NCI-H2029 treated with DMSO at 0.1 percent for 48 hours (cell line): ENCODE measurements at regions not wholly inside any gene's neighbourhood (a gene's known extent, or its start where the extent isn't known, plus 50 kb on each side); places are given as distances from the start of the nearest gene placed in this dataset.

ENCODE experiments used
- DNase-seq: peaks from one replicate; lab custom pipeline; 2025; lab: John Stamatoyannopoulos, UW

DNA sequence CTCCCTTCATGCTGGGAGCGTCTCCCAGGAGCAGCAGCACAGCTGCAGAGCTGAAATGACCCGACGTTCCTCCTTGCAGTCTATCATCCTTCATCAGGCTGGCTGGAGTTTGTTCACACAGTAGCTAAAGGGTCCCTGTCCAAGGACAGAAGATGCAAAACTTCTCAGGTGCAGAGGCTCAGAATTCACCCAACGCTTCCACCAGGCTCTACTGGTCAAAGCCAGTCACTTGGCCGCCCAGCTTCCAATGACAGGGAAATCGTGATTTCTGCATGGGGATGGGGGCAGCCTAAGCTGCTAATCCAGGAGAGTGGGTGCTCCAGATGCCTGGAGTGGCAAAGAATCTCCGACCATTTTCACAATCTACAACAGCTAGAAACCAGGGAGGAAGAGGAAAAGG, 97.0 kb upstream of the SALL3 start:
- DNase-seq, result no peak

GRCh38 chr18:78883501-78883900, 96.1 kb upstream of the SALL3 start:
- DNase-seq, result no peak

DNA sequence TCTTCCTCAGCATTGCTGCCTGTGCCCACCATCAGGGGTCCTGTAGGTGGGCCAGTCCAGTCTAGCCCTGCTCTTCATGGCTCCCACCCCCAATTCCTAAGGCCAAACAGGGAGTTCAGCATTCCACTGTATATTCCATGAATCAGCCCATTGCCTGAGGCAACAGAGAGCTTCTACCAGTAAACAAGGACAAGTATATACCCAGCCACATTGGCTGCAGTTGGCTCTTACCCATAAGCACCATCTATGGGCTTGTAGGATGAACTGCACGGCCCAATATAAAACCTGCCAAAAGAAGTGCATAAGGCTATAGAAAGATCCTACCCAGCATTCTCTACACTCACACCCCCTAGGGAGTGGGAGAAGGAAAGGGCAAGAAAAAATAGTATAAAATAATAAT, 95.1 kb upstream of the SALL3 start:
- no peak for DNase-seq

- DNase-seq, result no peak
Measured at GRCh38 chr18:78889250-78889649, 90.4 kb upstream of the SALL3 start.

DNA sequence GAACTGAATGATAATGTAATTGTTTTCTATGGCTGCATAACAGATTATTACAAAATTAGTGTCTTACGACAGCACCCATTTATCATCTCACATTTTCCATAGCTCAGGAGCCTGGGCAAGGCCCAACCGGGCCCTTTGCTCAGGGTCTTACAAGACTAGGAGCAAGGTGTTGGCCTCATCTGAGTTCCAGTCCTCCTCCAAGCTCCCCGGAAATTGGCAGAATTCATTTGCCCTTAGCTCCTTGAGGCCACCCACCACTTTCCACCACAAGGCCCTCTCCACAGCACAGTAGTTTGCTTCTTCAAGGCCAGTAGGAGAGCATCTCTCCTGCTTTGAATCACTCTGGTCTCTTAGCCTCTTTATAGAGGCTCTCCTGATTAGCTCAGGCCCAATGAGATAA, 89.2 kb upstream of the SALL3 start:
- no peak for DNase-seq

- DNase-seq, result no peak
Measured at GRCh38 chr18:78891185-78891762, 88.3 kb upstream of the SALL3 start.

DNA sequence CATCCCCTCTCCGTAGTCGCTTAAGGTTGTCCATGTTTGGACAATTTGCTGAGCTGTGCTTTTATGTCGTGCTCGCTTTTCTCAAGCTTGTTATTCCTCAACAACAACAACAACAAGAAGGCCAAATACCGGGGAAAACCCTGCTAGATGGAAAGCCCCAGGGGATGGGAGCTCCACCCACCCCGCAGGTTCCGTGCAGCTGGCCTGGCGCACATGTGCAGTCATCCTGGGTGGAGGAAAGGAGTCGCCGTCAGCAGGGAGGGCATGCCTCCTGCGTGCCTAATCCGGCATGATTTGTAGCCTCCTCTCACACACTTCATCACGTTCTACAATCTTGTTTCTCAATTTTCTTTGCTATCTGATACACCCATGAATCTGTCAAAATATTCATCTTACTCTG, 87.4 kb upstream of the SALL3 start:
- DNase-seq, result no peak

- no peak for DNase-seq
Measured at GRCh38 chr18:78892721-78893120, 86.9 kb upstream of the SALL3 start.

DNA sequence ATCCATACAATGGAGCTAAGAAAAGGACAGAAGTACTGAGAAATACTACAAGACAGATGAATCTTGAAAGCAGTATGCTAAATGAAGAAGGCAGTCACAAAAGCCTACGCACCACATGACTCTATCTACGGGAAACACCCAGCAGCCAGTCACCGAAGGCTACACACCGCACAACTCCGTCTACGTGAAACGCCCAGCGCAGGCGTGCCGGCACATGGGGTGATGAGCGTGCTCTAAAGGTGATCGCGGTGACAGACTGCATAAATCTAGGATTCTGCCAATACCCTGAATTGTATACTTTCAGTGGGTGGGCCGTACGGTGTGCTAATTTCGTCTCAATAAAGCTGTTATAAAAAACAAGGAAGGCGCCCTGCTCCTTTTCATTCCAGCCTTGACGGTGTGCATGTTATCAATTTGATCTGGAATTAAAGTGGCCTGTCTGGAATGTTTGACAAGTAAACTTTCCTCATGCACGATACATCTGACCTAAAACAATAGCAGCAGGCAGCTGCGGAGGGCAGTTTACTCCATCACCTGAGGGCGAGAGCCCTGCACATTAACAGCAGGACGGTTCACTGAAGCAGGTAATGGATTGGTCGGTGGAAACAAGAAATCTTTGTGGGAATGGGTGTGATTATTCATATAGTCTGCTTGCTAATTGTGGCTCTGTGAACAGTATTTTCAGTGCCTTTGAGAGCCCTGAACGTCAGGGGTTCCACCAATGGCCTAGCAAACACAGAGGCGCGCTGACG, 86.2 kb upstream of the SALL3 start:
- no peak for DNase-seq

- no peak for DNase-seq
Measured at GRCh38 chr18:78894033-78894305, 85.6 kb upstream of the SALL3 start.

DNA sequence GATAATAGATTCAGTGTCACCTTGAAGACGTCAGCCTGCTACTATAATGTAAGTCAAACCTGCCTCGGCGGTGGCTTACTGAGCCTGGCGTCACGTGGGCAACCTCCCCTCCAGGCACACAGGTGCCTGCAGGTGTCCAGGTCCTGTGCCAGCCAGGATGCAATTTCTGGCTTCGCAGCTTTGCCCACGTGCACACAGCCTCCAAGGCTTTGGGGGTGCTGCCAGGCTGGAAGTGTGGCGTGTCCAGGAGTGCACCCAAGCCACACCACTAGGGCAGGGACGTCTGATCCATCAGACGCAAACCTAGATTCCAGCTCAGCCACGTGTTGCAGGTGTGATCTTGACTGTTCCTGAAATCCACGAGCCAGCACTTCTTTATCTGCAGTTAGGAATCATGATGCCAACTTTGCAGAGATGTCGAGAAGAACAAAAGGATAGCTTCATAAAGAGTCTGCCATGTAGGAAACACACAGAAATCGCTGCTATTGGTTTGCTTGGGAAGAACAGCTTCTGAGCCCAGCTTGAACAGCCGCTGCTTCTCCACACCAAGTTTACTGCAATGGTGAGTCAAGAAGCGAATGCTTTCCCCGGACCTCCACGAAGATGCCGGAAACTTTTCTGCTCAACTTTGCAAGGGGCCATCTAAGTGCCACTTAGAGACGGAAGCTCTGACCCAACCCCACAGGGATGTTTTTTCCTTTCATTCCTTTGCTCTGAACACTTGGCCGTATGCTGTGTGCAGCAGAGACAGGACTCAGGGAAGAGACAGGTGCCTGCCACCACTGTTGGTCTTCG, 84.2 kb upstream of the SALL3 start:
- no peak for DNase-seq

GRCh38 chr18:78896111-78896905, 83.3 kb upstream of the SALL3 start:
- no peak for DNase-seq

DNA sequence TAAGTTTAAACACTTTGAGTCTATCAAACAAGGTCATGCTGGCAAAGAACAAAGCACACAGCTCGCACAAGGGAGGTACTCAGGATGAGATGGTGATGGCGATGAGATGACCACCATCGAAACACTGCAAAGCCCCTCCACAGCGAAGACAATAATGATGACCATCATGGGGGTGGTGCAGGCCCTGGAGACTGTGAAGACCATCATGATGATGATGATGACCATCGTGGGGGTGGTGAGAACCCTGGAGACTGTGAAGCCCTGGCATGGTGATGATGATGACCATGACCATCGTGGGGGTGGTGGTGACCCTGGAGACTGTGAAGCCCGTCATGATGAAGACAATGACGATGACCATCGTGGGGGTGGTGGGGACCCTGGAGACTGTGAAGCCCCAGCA, 81.6 kb upstream of the SALL3 start:
- DNase-seq, result no peak

GRCh38 chr18:78898635-78899034, 81.0 kb upstream of the SALL3 start:
- no peak for DNase-seq

GRCh38 chr18:78899241-78899640, 80.4 kb upstream of the SALL3 start:
- no peak for DNase-seq

GRCh38 chr18:78900938-78901909, 78.4 kb upstream of the SALL3 start:
- no peak for DNase-seq

- no peak for DNase-seq
Measured at GRCh38 chr18:78901923-78902794, 77.5 kb upstream of the SALL3 start.

GRCh38 chr18:78902795-78903435, 76.7 kb upstream of the SALL3 start:
- no peak for DNase-seq

DNA sequence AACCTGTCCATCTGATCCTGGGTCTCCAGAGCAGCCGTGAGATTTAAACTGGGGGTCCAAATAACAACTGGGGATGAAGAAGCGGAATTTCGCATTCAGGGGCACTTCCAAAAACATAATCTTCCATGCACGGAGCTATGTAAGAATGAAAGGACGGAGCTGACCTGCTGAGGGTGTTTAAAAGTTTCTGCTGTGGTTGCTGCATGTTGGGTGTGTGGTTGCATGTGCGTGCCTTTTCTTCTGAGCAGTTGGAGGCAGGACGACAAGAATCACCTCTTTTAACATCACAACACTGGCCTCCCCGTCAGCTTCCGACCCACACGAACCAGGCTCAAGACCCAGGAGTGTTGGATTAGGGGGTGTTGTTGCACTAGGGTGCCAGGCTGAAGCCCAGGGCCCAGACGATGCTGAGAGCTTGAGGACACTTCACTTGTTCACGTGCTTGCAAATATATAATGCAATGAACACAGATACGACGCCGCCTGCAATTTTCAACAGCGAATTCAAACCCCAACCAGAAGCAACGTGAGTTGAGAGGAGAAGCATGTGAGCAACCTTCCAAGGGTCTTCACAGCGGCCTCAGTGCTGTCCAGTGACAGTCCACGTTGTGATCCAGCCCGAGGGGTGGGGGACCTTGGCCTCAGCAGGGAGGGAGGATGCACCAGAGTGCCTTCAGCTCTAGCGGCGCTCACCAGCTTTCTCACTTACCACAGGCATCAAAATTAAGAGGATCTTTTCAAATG, 76.0 kb upstream of the SALL3 start:
- DNase-seq, result no peak
